Liver (tissue), 8 donors: ENCODE measurements at regions not wholly inside any gene's neighbourhood (a gene's known extent, or its start where the extent isn't known, plus 50 kb on each side); places are given as distances from the start of the nearest gene placed in this dataset.

Experiments used
- DNase-seq: peaks from one replicate; pipeline ENCODE4 v3.0.0-alpha.2; 2017; ENCODE audit warnings: low spot score
- H3K27ac ChIP-seq, 2 donors: one replicate each; pipeline ENCODE4 v1.7.0; 2013; ENCODE audit warnings: inconsistent platforms in 2 of 2, low read length in 2 of 2, control low read depth in 1 of 2, low read depth in 1 of 2, mild to moderate bottlenecking in 1 of 2
- H3K27me3 ChIP-seq, 4 donors: one replicate each; pipeline versions ENCODE4 v1.6.1 to v1.7.0; 2013; ENCODE audit warnings: low read length in 3 of 4, inconsistent platforms in 1 of 4, mild to moderate bottlenecking in 1 of 4, moderate library complexity in 1 of 4; ENCODE audit not compliant: control insufficient read depth in 4 of 4, insufficient read depth in 4 of 4
- H3K36me3 ChIP-seq, 4 donors: one replicate each; pipeline versions ENCODE4 v1.6.1 to v1.7.0; 2013; ENCODE audit warnings: low read length in 3 of 4, mild to moderate bottlenecking in 3 of 4, low read depth in 1 of 4, moderate library complexity in 1 of 4; ENCODE audit not compliant: control insufficient read depth in 4 of 4, insufficient read depth in 3 of 4
- H3K4me1 ChIP-seq, 4 donors: one replicate each; pipeline versions ENCODE4 v1.6.1 to v1.7.0; 2013; ENCODE audit warnings: low read length in 3 of 4, mild to moderate bottlenecking in 3 of 4, moderate library complexity in 1 of 4; ENCODE audit not compliant: control insufficient read depth in 4 of 4, insufficient read depth in 4 of 4
- H3K4me3 ChIP-seq, 3 donors: one replicate each; pipeline versions ENCODE4 v1.6.1 to v1.7.0; 2013; ENCODE audit warnings: low read length in 3 of 3, control low read depth in 1 of 3, low read depth in 1 of 3, mild to moderate bottlenecking in 1 of 3
- H3K9ac ChIP-seq, 2 donors: one replicate each; pipeline ENCODE4 v1.7.0; 2013; ENCODE audit warnings: low read length in 2 of 2, mild to moderate bottlenecking in 2 of 2, moderate library complexity in 2 of 2, control low read depth in 1 of 2, low read depth in 1 of 2
- H3K9me3 ChIP-seq, 4 donors: one replicate each; pipeline versions ENCODE4 v1.6.1 to v1.7.0; 2013; ENCODE audit warnings: low read length in 3 of 4; ENCODE audit not compliant: control insufficient read depth in 4 of 4
- EGR1 ChIP-seq, 2 donors: IDR thresholded peaks; 2 replicates each; pipeline ENCODE4 v1.6.1; 2016 to 2018; ENCODE audit warnings: antibody characterized with exemption in 2 of 2, low read depth in 2 of 2
- FOXA1 ChIP-seq: IDR thresholded peaks from 2 replicates; pipeline ENCODE4 v1.6.1; 2016; ENCODE audit warnings: antibody characterized with exemption
- FOXA2 ChIP-seq: IDR thresholded peaks from 2 replicates; pipeline ENCODE4 v1.6.1; 2016; ENCODE audit warnings: antibody characterized with exemption
- GABPA ChIP-seq, 2 donors: IDR thresholded peaks in 1 of 2; conservative IDR thresholded peaks in 1 of 2; 2 replicates each; pipeline ENCODE4 v1.6.1; 2016; ENCODE audit warnings: antibody characterized with exemption in 2 of 2, mild to moderate bottlenecking in 1 of 2, moderate library complexity in 1 of 2
- HNF4A ChIP-seq, 2 donors: conservative IDR thresholded peaks; 2 replicates each; pipeline ENCODE4 v1.6.1; 2016; ENCODE audit warnings: antibody characterized with exemption in 2 of 2, mild to moderate bottlenecking in 2 of 2
- HNF4G ChIP-seq: IDR thresholded peaks from 2 replicates; pipeline ENCODE4 v1.6.1; 2016; ENCODE audit warnings: antibody characterized with exemption
- JUND ChIP-seq, 2 donors: IDR thresholded peaks; 2 replicates each; pipeline ENCODE4 v1.6.1; 2016; ENCODE audit warnings: antibody characterized with exemption in 2 of 2
- NR2F2 ChIP-seq: IDR thresholded peaks from 2 replicates; pipeline ENCODE4 v1.6.1; 2016; ENCODE audit warnings: antibody characterized with exemption
- RAD21 ChIP-seq, 2 donors: IDR thresholded peaks; 2 replicates each; pipeline ENCODE4 v1.6.1; 2016; ENCODE audit warnings: antibody characterized with exemption in 2 of 2, mild to moderate bottlenecking in 2 of 2
- RXRA ChIP-seq, 2 donors: IDR thresholded peaks; 2 replicates each; pipeline ENCODE4 v1.6.1; 2017 to 2018; ENCODE audit warnings: antibody characterized with exemption in 2 of 2, mild to moderate bottlenecking in 1 of 2
- SP1 ChIP-seq: IDR thresholded peaks from 2 replicates; pipeline ENCODE4 v1.6.1; 2018; ENCODE audit warnings: antibody characterized with exemption, mild to moderate bottlenecking
- TAF1 ChIP-seq: conservative IDR thresholded peaks from 2 replicates; pipeline ENCODE4 v1.6.1; 2016; ENCODE audit warnings: antibody characterized with exemption, mild to moderate bottlenecking
- YY1 ChIP-seq: IDR thresholded peaks from 2 replicates; pipeline ENCODE4 v1.6.1; 2016; ENCODE audit warnings: antibody characterized with exemption, mild to moderate bottlenecking
- WGBS: extraction: QIAGEN DNeasy Blood & Tissue Kit; methylation state at CpG from one replicate; pipeline ENCODE4 v1.1.7; 2013; 5-methylcytosine and 5-hydroxymethylcytosine counted together
- TF ChIP-seq, protein P1 (sequence below): IDR thresholded peaks from 2 replicates; pipeline ENCODE4 v1.6.1; 2016; ENCODE audit warnings: antibody characterized with exemption
- TF ChIP-seq, protein P2 (sequence below): fragments of 150-350 bp; IDR thresholded peaks from 2 replicates; pipeline ENCODE4 v1.5.1; 2017; ENCODE audit warnings: improper control_type of control experiment, low read depth, low read length; ENCODE audit not compliant: missing input control
- TF ChIP-seq, protein P3 (sequence below): IDR thresholded peaks from 2 replicates; pipeline ENCODE4 v1.6.1; 2016; ENCODE audit warnings: antibody characterized with exemption
- TF ChIP-seq, protein P4 (sequence below): IDR thresholded peaks from 2 replicates; pipeline ENCODE4 v1.6.1; 2016; ENCODE audit warnings: antibody characterized with exemption, mild to moderate bottlenecking
- TF ChIP-seq, protein P5 (sequence below): IDR thresholded peaks from 2 replicates; pipeline ENCODE4 v1.6.1; 2016; ENCODE audit warnings: antibody characterized with exemption
- donor health status: healthy.
- donor health status: healthy.
- donor health status: healthy.
- donor health status: healthy.
- donor health status: healthy.

DNA sequence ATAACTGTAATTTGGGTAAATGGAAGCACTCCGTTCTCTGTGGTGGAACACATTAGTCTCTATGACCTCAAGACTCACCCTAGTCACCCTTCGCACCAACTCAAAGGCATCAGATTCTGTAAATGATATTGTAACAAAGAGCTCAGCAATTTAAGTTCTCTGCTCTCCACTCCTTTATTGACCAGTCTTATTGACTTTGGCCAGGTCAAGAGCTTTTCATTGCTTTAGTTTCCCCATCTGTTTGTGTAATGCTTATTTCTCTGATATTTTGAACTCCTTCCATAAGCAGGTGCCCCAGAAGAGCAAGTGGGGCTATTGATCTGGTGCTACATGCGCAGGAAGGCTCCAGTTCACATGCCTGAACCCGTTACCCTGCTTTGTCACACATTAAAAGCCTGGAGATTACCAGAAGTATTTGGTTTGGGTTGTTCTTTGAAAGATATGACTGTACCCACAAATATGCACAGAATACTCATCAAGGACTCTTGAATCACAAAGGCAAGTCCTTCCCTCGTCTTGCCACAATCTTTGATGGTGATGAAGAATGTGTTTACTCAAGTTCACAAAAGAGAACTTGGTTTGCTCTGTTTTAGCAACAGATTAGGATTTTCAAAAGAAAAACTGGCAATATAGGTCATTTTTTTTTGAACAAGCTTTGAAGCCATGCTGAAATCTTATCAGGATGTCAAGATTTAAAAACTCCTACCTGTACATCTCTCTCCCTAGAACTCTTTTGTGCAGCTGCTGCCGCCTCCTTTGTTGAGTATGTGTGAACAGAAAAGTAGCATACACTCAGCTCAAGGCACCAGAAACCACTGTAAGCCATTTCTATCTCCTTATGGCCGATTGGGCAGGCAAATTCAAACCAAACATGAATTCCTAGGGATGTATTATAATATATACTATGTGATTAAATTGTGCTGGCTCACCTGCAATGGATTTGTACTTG lies 193.9 kb downstream of the BCAT1 start:
- 46% methylated on average over 7 of the region's 7 CpGs for WGBS
- DNase-seq: no peak
- H3K4me1 ChIP-seq: peaks cover 4 to 13% (median 9%) of the 10 kb centered on the region in 4 donors
- TF ChIP-seq HNF4A (conservative IDR thresholded peaks at IDR 0.05) (peak; percentile 74 to 81), GABPA (IDR thresholded peaks at IDR 0.05 in 1 of 2, conservative IDR thresholded peaks at IDR 0.05 in 1 of 2) (no peak), FOXA1 (peak; percentile 99), EGR1 (IDR thresholded peaks at IDR 0.05; ENCODE audit: low read depth in 2 of 2) (no peak), RAD21 (IDR thresholded peaks at IDR 0.05) (peak in 1 of 2 donors; percentile 23), FOXA2 (peak; percentile 99), NR2F2 (no peak), JUND (IDR thresholded peaks at IDR 0.05) (peak; percentile 49 to 53), YY1 (peak; percentile 40), RXRA (IDR thresholded peaks at IDR 0.05) (peak; percentile 82 to 84), HNF4G (peak; percentile 47), TAF1 (no peak), SP1 (peak; percentile 62)
- TF ChIP-seq, protein P1, sequence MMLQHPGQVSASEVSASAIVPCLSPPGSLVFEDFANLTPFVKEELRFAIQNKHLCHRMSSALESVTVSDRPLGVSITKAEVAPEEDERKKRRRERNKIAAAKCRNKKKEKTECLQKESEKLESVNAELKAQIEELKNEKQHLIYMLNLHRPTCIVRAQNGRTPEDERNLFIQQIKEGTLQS: no peak
- TF ChIP-seq, protein P2, sequence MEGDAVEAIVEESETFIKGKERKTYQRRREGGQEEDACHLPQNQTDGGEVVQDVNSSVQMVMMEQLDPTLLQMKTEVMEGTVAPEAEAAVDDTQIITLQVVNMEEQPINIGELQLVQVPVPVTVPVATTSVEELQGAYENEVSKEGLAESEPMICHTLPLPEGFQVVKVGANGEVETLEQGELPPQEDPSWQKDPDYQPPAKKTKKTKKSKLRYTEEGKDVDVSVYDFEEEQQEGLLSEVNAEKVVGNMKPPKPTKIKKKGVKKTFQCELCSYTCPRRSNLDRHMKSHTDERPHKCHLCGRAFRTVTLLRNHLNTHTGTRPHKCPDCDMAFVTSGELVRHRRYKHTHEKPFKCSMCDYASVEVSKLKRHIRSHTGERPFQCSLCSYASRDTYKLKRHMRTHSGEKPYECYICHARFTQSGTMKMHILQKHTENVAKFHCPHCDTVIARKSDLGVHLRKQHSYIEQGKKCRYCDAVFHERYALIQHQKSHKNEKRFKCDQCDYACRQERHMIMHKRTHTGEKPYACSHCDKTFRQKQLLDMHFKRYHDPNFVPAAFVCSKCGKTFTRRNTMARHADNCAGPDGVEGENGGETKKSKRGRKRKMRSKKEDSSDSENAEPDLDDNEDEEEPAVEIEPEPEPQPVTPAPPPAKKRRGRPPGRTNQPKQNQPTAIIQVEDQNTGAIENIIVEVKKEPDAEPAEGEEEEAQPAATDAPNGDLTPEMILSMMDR: no peak
- TF ChIP-seq, protein P3, sequence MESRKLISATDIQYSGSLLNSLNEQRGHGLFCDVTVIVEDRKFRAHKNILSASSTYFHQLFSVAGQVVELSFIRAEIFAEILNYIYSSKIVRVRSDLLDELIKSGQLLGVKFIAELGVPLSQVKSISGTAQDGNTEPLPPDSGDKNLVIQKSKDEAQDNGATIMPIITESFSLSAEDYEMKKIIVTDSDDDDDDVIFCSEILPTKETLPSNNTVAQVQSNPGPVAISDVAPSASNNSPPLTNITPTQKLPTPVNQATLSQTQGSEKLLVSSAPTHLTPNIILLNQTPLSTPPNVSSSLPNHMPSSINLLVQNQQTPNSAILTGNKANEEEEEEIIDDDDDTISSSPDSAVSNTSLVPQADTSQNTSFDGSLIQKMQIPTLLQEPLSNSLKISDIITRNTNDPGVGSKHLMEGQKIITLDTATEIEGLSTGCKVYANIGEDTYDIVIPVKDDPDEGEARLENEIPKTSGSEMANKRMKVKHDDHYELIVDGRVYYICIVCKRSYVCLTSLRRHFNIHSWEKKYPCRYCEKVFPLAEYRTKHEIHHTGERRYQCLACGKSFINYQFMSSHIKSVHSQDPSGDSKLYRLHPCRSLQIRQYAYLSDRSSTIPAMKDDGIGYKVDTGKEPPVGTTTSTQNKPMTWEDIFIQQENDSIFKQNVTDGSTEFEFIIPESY: peak; percentile 39
- TF ChIP-seq, protein P4, sequence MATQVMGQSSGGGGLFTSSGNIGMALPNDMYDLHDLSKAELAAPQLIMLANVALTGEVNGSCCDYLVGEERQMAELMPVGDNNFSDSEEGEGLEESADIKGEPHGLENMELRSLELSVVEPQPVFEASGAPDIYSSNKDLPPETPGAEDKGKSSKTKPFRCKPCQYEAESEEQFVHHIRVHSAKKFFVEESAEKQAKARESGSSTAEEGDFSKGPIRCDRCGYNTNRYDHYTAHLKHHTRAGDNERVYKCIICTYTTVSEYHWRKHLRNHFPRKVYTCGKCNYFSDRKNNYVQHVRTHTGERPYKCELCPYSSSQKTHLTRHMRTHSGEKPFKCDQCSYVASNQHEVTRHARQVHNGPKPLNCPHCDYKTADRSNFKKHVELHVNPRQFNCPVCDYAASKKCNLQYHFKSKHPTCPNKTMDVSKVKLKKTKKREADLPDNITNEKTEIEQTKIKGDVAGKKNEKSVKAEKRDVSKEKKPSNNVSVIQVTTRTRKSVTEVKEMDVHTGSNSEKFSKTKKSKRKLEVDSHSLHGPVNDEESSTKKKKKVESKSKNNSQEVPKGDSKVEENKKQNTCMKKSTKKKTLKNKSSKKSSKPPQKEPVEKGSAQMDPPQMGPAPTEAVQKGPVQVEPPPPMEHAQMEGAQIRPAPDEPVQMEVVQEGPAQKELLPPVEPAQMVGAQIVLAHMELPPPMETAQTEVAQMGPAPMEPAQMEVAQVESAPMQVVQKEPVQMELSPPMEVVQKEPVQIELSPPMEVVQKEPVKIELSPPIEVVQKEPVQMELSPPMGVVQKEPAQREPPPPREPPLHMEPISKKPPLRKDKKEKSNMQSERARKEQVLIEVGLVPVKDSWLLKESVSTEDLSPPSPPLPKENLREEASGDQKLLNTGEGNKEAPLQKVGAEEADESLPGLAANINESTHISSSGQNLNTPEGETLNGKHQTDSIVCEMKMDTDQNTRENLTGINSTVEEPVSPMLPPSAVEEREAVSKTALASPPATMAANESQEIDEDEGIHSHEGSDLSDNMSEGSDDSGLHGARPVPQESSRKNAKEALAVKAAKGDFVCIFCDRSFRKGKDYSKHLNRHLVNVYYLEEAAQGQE: peak; percentile 20
- TF ChIP-seq, protein P5, sequence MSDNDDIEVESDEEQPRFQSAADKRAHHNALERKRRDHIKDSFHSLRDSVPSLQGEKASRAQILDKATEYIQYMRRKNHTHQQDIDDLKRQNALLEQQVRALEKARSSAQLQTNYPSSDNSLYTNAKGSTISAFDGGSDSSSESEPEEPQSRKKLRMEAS: peak; percentile 68
- H3K27ac ChIP-seq: no peak overlapping the region
- H3K9ac ChIP-seq: no peak overlapping the region
- no peak overlapping the region for H3K4me3 ChIP-seq
- peaks cover 0 to 2% (median 0%) of the 10 kb centered on the region in 4 donors for H3K27me3 ChIP-seq
- no peaks in the 10 kb centered on the region for H3K9me3 ChIP-seq
- H3K36me3 ChIP-seq: no peaks in the 10 kb centered on the region
